GM19043 (cell line): ENCODE measurements at regions not wholly inside any gene's neighbourhood (a gene's known extent, or its start where the extent isn't known, plus 50 kb on each side); places are given as distances from the start of the nearest gene placed in this dataset.
"Not testable (repeated sequence)": the region's sequence is repeated elsewhere in the genome, so short reads cannot be mapped to it uniquely, and the experiment has no call there.

Experiments used
- ATAC-seq: cut with Tn5 transposase; IDR thresholded peaks from one replicate; pipeline ENCODE4 v1.9.1; 2021; ENCODE audit warnings: low read depth; ENCODE audit not compliant: unreplicated experiment

GRCh38 chrX:39020051-39020669 lies 218.9 kb downstream of the MID1IP1 start:
- ATAC-seq = no peak

DNA sequence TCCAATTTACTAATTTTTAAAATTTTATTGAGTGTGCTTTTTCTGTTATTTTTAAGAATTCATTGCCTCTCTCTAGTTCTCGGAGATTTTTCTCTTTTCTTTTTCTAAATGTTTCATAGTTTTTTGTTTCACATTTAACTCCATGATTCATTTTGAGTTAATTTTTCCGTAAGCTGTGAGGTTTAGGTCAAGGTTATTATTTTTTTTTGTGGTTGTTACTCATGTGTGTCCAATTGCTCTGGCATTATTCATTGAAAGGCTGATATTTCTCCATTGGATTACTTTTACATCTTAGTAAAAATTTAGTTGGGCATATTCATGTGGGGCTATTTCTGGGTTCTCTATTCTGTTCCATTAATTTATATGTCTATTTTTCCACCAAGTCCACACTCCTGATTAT lies 220.8 kb downstream of the MID1IP1 start:
- no peak for ATAC-seq

- no peak for ATAC-seq
These were observed 228.0 kb downstream of the MID1IP1 start for GRCh38 chrX:39029221-39029620.

- ATAC-seq = no peak
These were observed 229.4 kb downstream of the MID1IP1 start for GRCh38 chrX:39030636-39031035.

DNA sequence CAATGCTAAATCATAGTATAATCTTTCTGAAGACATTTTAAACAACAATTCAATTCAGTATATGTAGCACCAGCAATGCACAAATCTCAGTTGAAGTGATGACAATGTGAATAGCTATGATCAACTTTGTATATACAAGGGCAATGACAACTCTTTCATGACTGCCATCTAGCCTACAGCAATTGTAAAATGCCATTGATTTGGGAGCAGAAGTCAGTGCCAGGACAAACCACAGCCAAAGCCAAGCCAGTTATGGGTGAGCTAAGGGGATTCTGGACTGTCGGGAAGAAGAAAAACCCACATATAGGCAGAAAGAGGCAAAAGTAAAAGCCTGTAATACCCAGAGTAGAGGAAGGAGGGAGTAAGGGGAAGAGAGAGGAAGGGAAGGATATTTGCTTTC lies 238.6 kb downstream of the MID1IP1 start:
- ATAC-seq = no peak

- no peak for ATAC-seq
These were observed 242.7 kb downstream of the MID1IP1 start for GRCh38 chrX:39043838-39044550.

- no peak for ATAC-seq
These were observed 245.9 kb downstream of the MID1IP1 start for GRCh38 chrX:39047174-39047573.

GRCh38 chrX:39049975-39050374 lies 248.7 kb downstream of the MID1IP1 start:
- ATAC-seq = no peak

DNA sequence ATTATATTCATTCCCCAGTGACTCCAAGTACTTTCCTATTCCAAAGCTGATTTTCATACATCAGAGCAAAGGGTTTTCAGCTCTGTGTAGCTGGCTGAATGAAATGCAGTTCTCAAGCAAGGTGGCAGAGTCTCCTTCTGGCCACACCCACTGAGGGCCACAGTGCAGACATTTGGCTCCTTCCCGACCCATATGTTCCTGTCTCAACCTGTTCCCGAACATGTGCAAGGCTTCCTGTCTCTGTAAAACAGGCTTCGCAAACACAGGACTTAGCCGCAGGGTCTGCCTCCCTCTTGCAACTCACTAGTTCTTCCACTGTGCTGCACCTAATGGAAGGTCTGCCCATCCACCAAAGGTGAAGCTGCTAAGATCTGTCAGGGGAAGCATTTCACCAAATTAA lies 249.2 kb downstream of the MID1IP1 start:
- no peak for ATAC-seq

- ATAC-seq = no peak
These were observed 251.5 kb downstream of the MID1IP1 start for GRCh38 chrX:39052751-39053150.

DNA sequence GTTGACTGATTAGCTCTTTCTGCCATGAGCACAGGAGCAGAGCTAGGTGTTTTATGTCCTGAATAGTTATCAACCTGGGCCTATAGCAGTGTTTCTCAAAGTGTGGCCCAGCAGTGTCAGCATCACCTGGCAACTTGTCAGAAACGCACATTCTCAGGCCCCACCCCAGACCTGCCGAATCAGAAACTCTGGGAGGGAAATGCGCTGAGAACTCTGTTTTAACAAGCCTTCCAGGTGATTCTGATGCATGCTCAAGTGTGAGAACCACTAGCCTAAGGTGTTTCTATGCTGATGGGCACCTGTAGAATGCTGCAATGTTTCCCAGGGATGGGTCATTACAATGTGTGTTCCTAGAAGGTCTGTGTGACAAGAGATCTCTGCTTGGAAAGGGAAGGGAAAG lies 257.5 kb downstream of the MID1IP1 start:
- no peak for ATAC-seq

DNA sequence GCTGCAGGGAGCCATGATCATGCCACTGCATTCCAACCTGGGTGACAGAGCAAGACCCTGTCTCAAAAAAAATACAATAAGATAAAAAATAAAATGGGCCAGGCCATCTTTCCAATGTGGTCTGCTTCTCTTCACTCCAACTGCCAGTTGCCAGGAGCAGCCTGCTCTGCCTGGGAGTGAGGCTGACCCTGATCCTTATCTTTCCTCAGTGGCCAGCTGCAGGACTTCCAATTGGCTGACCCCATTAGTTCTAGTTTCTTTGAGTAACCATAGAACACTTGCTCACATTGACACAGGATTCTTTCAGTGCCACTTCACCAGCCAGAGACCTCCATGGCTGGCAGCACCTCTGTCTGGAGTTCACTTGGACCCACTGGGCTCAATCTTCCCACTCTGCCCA lies 258.6 kb downstream of the MID1IP1 start:
- ATAC-seq = no peak

- ATAC-seq = no peak
These were observed 261.8 kb downstream of the MID1IP1 start for GRCh38 chrX:39063037-39063436.

GRCh38 chrX:39063702-39064101 lies 262.4 kb downstream of the MID1IP1 start:
- ATAC-seq = no peak

GRCh38 chrX:39065051-39065871 lies 264.0 kb downstream of the MID1IP1 start:
- ATAC-seq = no peak

GRCh38 chrX:39067866-39068265 lies 266.6 kb downstream of the MID1IP1 start:
- no peak for ATAC-seq

GRCh38 chrX:39068634-39069033 lies 267.4 kb downstream of the MID1IP1 start:
- not testable (repeated sequence) for ATAC-seq

DNA sequence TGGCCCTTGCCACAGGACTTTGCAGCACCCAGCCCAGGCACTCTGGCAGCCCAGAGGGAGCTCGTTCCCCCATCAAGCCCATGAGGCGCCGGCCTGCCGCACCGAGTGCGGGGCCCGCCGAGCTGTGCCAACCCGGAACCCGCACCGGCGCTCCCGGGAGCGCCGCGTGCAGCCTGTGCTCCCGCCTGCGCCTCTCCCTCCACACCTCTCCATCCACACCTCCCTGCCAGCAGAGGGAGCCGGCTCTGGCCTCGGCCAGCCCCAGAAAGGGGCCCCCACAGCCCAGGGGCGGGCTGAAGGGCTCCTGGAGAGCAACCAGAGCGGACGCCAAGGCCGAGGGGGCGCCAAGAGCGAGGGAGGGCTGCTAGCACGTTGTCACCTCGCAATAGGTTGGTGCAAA lies 268.8 kb downstream of the MID1IP1 start:
- ATAC-seq = no peak

- no peak for ATAC-seq
These were observed 271.9 kb downstream of the MID1IP1 start for GRCh38 chrX:39073131-39073530.

DNA sequence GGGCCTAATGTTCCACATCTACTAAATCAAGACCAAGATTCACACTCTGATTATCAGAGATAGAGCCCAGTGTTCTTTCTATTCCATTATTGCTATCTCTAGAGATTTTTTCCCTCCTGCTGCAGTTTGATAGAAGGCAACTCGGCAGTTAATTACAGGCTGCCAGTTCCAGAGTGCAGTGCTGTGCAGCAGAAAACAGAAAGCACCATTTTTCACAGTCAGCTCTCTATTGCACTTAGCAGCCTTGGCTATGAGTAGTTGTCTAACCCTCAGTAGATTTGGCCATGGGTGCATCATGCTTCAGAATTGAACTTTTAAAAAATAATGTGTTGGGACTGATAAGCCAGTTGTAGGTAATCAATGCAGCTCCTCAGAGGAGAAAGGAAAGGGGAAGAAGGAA lies 295.3 kb downstream of the MID1IP1 start:
- no peak for ATAC-seq

DNA sequence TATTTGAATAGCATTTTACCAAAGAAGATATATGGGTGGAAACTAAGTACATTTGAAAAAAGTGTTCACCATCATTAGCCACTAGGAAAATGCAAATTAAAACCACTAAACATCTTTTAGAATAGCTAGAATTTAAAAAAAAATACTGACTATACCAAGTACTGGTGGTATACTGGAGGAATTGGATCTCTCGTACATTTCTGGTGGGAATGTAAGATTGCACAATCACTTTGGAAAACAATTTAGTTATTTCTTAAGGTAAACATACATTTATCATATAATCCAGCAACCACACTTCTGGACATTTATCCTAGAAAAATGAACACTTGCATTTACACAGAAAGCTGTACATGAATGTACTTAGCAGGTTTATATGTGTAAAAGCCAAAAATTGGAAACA lies 303.5 kb downstream of the MID1IP1 start:
- no peak for ATAC-seq

DNA sequence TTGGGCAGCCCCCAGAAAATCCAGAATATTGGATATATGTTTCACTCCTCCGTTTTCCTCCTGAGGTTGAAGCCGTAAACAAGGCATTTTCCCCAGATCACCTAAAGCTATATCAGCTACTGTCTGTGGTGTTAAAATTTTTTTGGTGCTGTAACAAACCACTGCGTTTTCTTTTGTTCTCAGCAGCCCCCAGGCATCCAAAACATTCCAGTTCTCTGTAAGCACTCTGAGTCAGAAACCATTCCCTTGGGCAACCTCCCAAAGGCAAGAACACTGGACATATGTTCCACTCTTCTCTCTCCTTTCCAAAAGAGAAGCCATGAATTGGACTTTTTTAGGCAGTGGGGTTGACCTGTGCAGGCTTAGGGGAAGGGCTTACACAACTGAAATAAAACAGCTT lies 310.9 kb downstream of the MID1IP1 start:
- ATAC-seq = no peak
